ENCODE measurements at regions not wholly inside any gene's neighbourhood (a gene's known extent, or its start where the extent isn't known, plus 50 kb on each side); places are given as distances from the start of the nearest gene placed in this dataset.
A peak's percentile ranks its signal among the peaks of the same experiment; 100 is the strongest.

DNA sequence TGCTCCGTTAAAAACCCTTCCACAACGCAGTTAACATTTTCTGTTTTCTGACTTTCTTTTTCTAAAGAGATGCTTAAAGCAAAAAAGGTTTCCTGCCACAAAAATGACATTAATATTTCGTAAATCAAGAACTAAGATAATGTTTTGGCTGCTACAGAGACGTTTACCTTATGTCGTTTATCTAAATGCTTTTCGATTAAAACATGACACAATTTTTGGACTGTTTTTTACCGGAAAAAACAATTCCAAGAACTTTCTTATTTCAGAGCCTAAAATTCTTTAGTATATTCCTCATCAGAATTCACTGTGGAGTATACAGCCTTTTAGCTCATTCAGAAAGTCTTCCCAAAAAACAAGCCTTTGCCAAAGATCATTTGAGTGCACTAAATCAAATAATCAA lies 278.0 kb upstream of the TCF4 start:
- no peak for DNase-seq
- intact Hi-C loops (cut with DNase I; ENCODE audit: low total_unique reads): no loop called here
- H3K27ac ChIP-seq: peak overlapping the region in 1 of 2 donors; percentile 39

GRCh38 chr18:55864281-55864680 lies 276.3 kb upstream of the TCF4 start:
- Histone ChIP-seq H3K4me1 (peaks cover 6% of the 10 kb centered on the region), H3K27ac (no peak overlapping the region), H3K27me3 (no peaks in the 10 kb centered on the region), H3K9me3 (no peaks in the 10 kb centered on the region), H3K36me3 (ENCODE audit: low read depth, missing control alignments) (no peaks in the 10 kb centered on the region), H3K4me3 (no peak overlapping the region)
- 0 to 30% methylated on average over 1 of the region's 1 CpG for WGBS, 2 donors
- intact Hi-C loops (cut with DNase I; ENCODE audit: low total_unique reads): no loop called here
- DNase-seq: no peak
- TF ChIP-seq, protein P1, sequence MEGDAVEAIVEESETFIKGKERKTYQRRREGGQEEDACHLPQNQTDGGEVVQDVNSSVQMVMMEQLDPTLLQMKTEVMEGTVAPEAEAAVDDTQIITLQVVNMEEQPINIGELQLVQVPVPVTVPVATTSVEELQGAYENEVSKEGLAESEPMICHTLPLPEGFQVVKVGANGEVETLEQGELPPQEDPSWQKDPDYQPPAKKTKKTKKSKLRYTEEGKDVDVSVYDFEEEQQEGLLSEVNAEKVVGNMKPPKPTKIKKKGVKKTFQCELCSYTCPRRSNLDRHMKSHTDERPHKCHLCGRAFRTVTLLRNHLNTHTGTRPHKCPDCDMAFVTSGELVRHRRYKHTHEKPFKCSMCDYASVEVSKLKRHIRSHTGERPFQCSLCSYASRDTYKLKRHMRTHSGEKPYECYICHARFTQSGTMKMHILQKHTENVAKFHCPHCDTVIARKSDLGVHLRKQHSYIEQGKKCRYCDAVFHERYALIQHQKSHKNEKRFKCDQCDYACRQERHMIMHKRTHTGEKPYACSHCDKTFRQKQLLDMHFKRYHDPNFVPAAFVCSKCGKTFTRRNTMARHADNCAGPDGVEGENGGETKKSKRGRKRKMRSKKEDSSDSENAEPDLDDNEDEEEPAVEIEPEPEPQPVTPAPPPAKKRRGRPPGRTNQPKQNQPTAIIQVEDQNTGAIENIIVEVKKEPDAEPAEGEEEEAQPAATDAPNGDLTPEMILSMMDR (IDR thresholded peaks at IDR 0.05): no peak
- no peak for TF ChIP-seq POLR2A (IDR thresholded peaks at IDR 0.05)

More for the DNA sequence above, 278.0 kb upstream of the TCF4 start:
- Histone ChIP-seq H3K36me3 (ENCODE audit: low read depth, missing control alignments) (no peaks in the 10 kb centered on the region), H3K27me3 (no peaks in the 10 kb centered on the region), H3K4me1 (peaks cover 6% of the 10 kb centered on the region), H3K4me3 (no peak overlapping the region), H3K9me3 (no peaks in the 10 kb centered on the region)
- 35 to 37% methylated on average over 7 of the region's 7 CpGs for WGBS, 2 donors
- no peak for TF ChIP-seq POLR2A (IDR thresholded peaks at IDR 0.05)
- TF ChIP-seq, protein P1 (IDR thresholded peaks at IDR 0.05): no peak

DNA sequence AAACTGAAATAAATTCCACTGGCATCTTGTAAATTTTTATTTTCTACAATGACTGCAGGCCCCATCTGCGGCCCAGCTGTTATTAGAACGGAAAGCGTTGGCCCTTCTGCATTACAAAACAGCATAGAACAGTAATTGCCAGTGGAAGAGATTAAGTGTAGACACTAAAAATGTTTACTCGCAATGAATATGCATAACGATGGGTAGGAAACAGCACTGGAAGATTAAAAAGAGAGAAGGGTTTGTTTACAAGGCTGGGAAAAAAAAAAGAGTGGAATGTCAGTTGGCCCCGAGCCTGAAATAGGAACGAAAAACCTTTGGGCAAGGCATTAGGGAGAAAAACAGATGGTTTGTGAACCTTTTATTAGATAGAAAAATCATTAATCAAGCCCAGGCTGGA lies 275.9 kb upstream of the TCF4 start:
- intact Hi-C loops (cut with DNase I; ENCODE audit: low total_unique reads): no loop called here

GRCh38 chr18:55863391-55863706 lies 275.4 kb upstream of the TCF4 start:
- Histone ChIP-seq H3K4me3 (no peak overlapping the region), H3K27me3 (no peaks in the 10 kb centered on the region), H3K36me3 (ENCODE audit: low read depth, missing control alignments) (no peaks in the 10 kb centered on the region), H3K27ac (no peak overlapping the region), H3K4me1 (peaks cover 6% of the 10 kb centered on the region), H3K9me3 (no peaks in the 10 kb centered on the region)
- intact Hi-C loops (cut with DNase I; ENCODE audit: low total_unique reads): no loop called here
- no peak for TF ChIP-seq POLR2A (IDR thresholded peaks at IDR 0.05)
- TF ChIP-seq, protein P1 (IDR thresholded peaks at IDR 0.05): no peak
- 44 to 59% methylated on average over 4 of the region's 4 CpGs for WGBS, 2 donors
- no peak for DNase-seq

More for the DNA sequence above, 275.9 kb upstream of the TCF4 start:
- peaks cover 6% of the 10 kb centered on the region for H3K4me1 ChIP-seq
- H3K27ac ChIP-seq: no peak overlapping the region
- H3K9me3 ChIP-seq: no peaks in the 10 kb centered on the region
- 15 to 35% methylated on average over 7 of the region's 7 CpGs for WGBS, 2 donors
- TF ChIP-seq POLR2A (IDR thresholded peaks at IDR 0.05): no peak
- TF ChIP-seq, protein P1 (IDR thresholded peaks at IDR 0.05): no peak
- no peaks in the 10 kb centered on the region for H3K27me3 ChIP-seq
- H3K36me3 ChIP-seq (ENCODE audit: low read depth, missing control alignments): no peaks in the 10 kb centered on the region
- H3K4me3 ChIP-seq: no peak overlapping the region
- no peak for DNase-seq

DNA sequence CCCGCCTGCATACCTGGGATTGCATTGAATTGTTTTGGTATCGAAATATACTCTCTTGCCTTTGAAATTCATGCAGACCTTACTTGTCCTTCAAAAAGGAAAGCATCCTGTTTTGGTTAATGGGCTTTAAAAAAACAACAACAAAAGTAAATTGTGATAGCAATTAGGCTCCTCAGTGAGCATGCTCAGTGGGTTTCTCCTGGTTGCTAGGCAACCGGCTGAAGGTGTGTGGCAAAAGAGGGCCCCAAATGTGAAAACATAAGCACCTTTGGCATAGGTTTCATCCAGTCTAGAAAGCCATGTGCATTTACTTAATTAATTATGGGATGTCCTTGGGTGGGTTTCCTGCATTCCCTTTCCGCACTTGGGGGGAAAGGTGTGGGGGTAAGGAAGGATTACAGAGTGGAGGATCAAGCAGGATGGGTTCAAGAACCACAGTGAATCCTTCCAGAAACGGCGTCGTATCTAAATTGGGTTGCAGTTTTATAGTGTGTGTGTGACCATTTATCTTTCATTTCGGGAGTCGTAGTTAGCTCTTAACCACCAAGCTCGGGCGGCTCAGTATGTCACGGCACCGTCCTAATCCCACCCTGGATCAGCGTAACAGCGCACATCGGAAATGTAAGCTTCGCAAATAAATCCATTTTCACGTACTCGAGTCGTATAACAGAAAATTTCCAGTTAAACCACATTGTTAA lies 274.9 kb upstream of the TCF4 start:
- intact Hi-C loops (cut with DNase I; ENCODE audit: low total_unique reads): no loop called here
- Histone ChIP-seq H3K4me1 (peaks cover 6% of the 10 kb centered on the region), H3K4me3 (no peak overlapping the region), H3K27me3 (no peaks in the 10 kb centered on the region), H3K36me3 (ENCODE audit: low read depth, missing control alignments) (no peaks in the 10 kb centered on the region), H3K27ac (no peak overlapping the region), H3K9me3 (no peaks in the 10 kb centered on the region)
- 50 to 65% methylated on average over 20 of the region's 20 CpGs for WGBS, 2 donors
- no peak for TF ChIP-seq POLR2A (IDR thresholded peaks at IDR 0.05)
- DNase-seq: no peak
